Endodermal cell (in vitro differentiated cells): ENCODE measurements at regions not wholly inside any gene's neighbourhood (a gene's known extent, or its start where the extent isn't known, plus 50 kb on each side); places are given as distances from the start of the nearest gene placed in this dataset.

ENCODE experiments used
- DNase-seq: peaks from one replicate; pipeline ENCODE4 v3.0.0-alpha.2; 2017
- H3K27ac ChIP-seq: 2 replicates; pipeline ENCODE4 v1.5.1; 2013; ENCODE audit warnings: mild to moderate bottlenecking, low read depth, low read length, moderate library complexity
- H3K27me3 ChIP-seq: 2 replicates; pipeline ENCODE4 v1.6.1; 2013; ENCODE audit warnings: mild to moderate bottlenecking, low read length, moderate library complexity; ENCODE audit not compliant: insufficient read depth, control insufficient read depth, poor library complexity, severe bottlenecking
- H3K36me3 ChIP-seq: 2 replicates; pipeline ENCODE4 v1.7.0; 2013; ENCODE audit warnings: mild to moderate bottlenecking, low read length, moderate library complexity; ENCODE audit not compliant: control insufficient read depth, insufficient read depth
- H3K4me1 ChIP-seq: one replicate; pipeline ENCODE4 v1.7.0; 2013; ENCODE audit warnings: low read length; ENCODE audit not compliant: control insufficient read depth, insufficient read depth
- H3K4me3 ChIP-seq: 2 replicates; pipeline ENCODE4 v1.5.1; 2013; ENCODE audit warnings: mild to moderate bottlenecking, low read length, moderate library complexity
- H3K9ac ChIP-seq: 2 replicates; pipeline ENCODE4 v1.6.1; 2013; ENCODE audit warnings: mild to moderate bottlenecking, low read length, moderate library complexity; ENCODE audit not compliant: poor library complexity, severe bottlenecking; ENCODE audit errors: extremely low read depth
- H3K9me3 ChIP-seq: 2 replicates; pipeline ENCODE4 v1.6.1; 2013; ENCODE audit warnings: mild to moderate bottlenecking, low read length, moderate library complexity; ENCODE audit not compliant: control insufficient read depth
- H3K27ac Mint-ChIP-seq: 2 replicates; pipeline ENCODE4 v1.8.0; 2020; ENCODE audit warnings: mixed read lengths
- H3K27me3 Mint-ChIP-seq: 2 replicates; pipeline ENCODE4 v1.8.0; 2021; ENCODE audit warnings: mild to moderate bottlenecking, mixed read lengths; ENCODE audit not compliant: insufficient read depth
- H3K36me3 Mint-ChIP-seq: 2 replicates; pipeline ENCODE4 v1.8.0; 2020; ENCODE audit warnings: low read depth, mixed read lengths
- H3K4me1 Mint-ChIP-seq: 2 replicates; pipeline ENCODE4 v1.8.0; 2020; ENCODE audit warnings: mixed read lengths
- H3K4me3 Mint-ChIP-seq: 2 replicates; pipeline ENCODE4 v1.8.0; 2020; ENCODE audit warnings: mild to moderate bottlenecking, moderate library complexity, mixed read lengths
- H3K9me3 Mint-ChIP-seq: 2 replicates; pipeline ENCODE4 v1.8.0; 2020; ENCODE audit warnings: mild to moderate bottlenecking, mixed read lengths
- WGBS, 2 experiments: methylation state at CpG; one replicate each; pipeline versions ENCODE4 v1.1.5 to v1.1.7; 2013; ENCODE audit warnings: missing lambda C conversion rate in 2 of 2, mixed read lengths in 1 of 2; ENCODE audit not compliant: insufficient coverage in 1 of 2, insufficient read length in 1 of 2; 5-methylcytosine and 5-hydroxymethylcytosine counted together
- TF ChIP-seq, protein P1 (sequence below): fragments of 200-600 bp; sonication (generic); conservative IDR thresholded peaks from 2 replicates; pipeline ENCODE4 v1.5.0; 2021; ENCODE audit warnings: antibody characterized with exemption, mild to moderate bottlenecking

GRCh38 chr14:31926652-31927347 lies 150.3 kb upstream of the ARHGAP5 start:
- H3K9me3 ChIP-seq: no peaks in the 10 kb centered on the region
- H3K9me3 Mint-ChIP-seq: no peaks in the 10 kb centered on the region

DNA sequence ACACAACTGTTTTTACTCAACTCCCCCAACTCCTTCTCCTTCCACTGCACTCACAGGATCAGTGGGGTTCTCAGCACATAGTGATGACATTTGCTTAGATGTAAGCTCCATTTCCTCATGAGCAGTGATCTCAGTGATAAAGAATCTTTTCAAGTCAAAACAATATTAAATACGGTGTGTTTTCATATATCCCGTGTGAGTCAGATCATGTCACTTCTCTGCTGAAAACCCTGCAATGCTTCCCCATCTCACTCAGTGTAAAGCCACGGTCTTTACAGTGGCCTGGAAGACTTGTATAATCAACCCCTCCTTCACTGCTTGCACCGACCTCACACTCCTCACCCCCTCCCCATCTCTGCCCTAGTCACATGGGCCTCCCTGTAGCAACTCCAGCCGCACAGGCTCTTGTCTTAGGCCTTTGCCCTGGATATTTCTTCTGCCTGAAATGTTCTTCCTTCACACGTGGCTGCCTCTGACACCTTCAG lies 149.7 kb upstream of the ARHGAP5 start:
- no peak overlapping the region for H3K4me3 Mint-ChIP-seq

More at GRCh38 chr14:31926652-31927347, 150.3 kb upstream of the ARHGAP5 start:
- H3K4me1 ChIP-seq: no peaks in the 10 kb centered on the region
- no peak overlapping the region for H3K9ac ChIP-seq
- 94 to 97% methylated on average over 2 to 6 of the region's 6 CpGs for WGBS, 2 experiments
- Mint-ChIP-seq H3K27me3 (no peaks in the 10 kb centered on the region), H3K27ac (no peak overlapping the region), H3K4me3 (no peak overlapping the region), H3K4me1 (peaks cover 11% of the 10 kb centered on the region), H3K36me3 (no peaks in the 10 kb centered on the region)
- H3K27me3 ChIP-seq: no peaks in the 10 kb centered on the region
- H3K27ac ChIP-seq: no peak overlapping the region
- TF ChIP-seq, protein P1, sequence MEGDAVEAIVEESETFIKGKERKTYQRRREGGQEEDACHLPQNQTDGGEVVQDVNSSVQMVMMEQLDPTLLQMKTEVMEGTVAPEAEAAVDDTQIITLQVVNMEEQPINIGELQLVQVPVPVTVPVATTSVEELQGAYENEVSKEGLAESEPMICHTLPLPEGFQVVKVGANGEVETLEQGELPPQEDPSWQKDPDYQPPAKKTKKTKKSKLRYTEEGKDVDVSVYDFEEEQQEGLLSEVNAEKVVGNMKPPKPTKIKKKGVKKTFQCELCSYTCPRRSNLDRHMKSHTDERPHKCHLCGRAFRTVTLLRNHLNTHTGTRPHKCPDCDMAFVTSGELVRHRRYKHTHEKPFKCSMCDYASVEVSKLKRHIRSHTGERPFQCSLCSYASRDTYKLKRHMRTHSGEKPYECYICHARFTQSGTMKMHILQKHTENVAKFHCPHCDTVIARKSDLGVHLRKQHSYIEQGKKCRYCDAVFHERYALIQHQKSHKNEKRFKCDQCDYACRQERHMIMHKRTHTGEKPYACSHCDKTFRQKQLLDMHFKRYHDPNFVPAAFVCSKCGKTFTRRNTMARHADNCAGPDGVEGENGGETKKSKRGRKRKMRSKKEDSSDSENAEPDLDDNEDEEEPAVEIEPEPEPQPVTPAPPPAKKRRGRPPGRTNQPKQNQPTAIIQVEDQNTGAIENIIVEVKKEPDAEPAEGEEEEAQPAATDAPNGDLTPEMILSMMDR: no peak
- no peaks in the 10 kb centered on the region for H3K36me3 ChIP-seq
- no peak for DNase-seq
- H3K4me3 ChIP-seq: no peak overlapping the region

GRCh38 chr14:31930070-31930469 lies 147.0 kb upstream of the ARHGAP5 start:
- no peaks in the 10 kb centered on the region for H3K9me3 Mint-ChIP-seq
- no peaks in the 10 kb centered on the region for H3K36me3 Mint-ChIP-seq
- DNase-seq: no peak
- peaks cover 17% of the 10 kb centered on the region for H3K4me1 Mint-ChIP-seq
- no peak overlapping the region for H3K4me3 Mint-ChIP-seq
- H3K27me3 Mint-ChIP-seq: no peaks in the 10 kb centered on the region
- no peak overlapping the region for H3K9ac ChIP-seq
- WGBS, 2 experiments: 94 to 100% methylated on average over 1 of the region's 1 CpG
- H3K36me3 ChIP-seq: no peaks in the 10 kb centered on the region
- no peak overlapping the region for H3K4me3 ChIP-seq
- H3K9me3 ChIP-seq: no peaks in the 10 kb centered on the region
- H3K4me1 ChIP-seq: no peaks in the 10 kb centered on the region
- TF ChIP-seq, protein P1: no peak
- no peaks in the 10 kb centered on the region for H3K27me3 ChIP-seq
- H3K27ac ChIP-seq: no peak overlapping the region
- no peak overlapping the region for H3K27ac Mint-ChIP-seq

More for the DNA sequence above, 149.7 kb upstream of the ARHGAP5 start:
- Histone ChIP-seq H3K4me1 (no peaks in the 10 kb centered on the region), H3K9me3 (no peaks in the 10 kb centered on the region), H3K27me3 (no peaks in the 10 kb centered on the region), H3K4me3 (no peak overlapping the region), H3K27ac (peak overlapping the region; percentile 42), H3K36me3 (no peaks in the 10 kb centered on the region), H3K9ac (no peak overlapping the region)
- H3K27ac Mint-ChIP-seq: no peak overlapping the region
- no peaks in the 10 kb centered on the region for H3K36me3 Mint-ChIP-seq
- TF ChIP-seq, protein P1: no peak
- no peak for DNase-seq
- peaks cover 11% of the 10 kb centered on the region for H3K4me1 Mint-ChIP-seq
- no peaks in the 10 kb centered on the region for H3K9me3 Mint-ChIP-seq
- WGBS, 2 experiments: 63 to 87% methylated on average over 3 to 6 of the region's 6 CpGs
- H3K27me3 Mint-ChIP-seq: no peaks in the 10 kb centered on the region
